H1 (cell line): ENCODE measurements at regions not wholly inside any gene's neighbourhood (a gene's known extent, or its start where the extent isn't known, plus 50 kb on each side); places are given as distances from the start of the nearest gene placed in this dataset.
A peak's percentile ranks its signal among the peaks of the same experiment; 100 is the strongest.

ENCODE experiments used
- CTCF ChIA-PET: fragments of 300-600 bp; sonication (Branson Sonifier 250); formaldehyde crosslinking; loops from one replicate; lab custom pipeline; 2021; ENCODE audit not compliant: partially characterized antibody; lab: Charles Lee
- POLR2A ChIA-PET: fragments of 300-600 bp; sonication (Branson Sonifier 250); formaldehyde crosslinking; loops from one replicate; lab custom pipeline; 2021; ENCODE audit warnings: inconsistent platforms; ENCODE audit not compliant: partially characterized antibody; lab: Charles Lee
- DNase-seq, 2 experiments: peaks; one replicate each; pipeline versions ENCODE4 v3.0.0 to v3.0.0-alpha.2; 2010 to 2022; ENCODE audit warnings: low spot score in 2 of 2, low read depth in 1 of 2, mixed read lengths in 1 of 2
- FAIRE-seq: peaks from 2 replicates; lab custom pipeline; 2011; peaks lifted over from hg19 to GRCh38; lab: Jason Lieb, UNC
- H2AFZ ChIP-seq: 2 replicates; pipeline ENCODE4 v1.8.1; 2012; ENCODE audit warnings: low read length, inconsistent platforms
- H2AK5ac ChIP-seq: 2 replicates; pipeline ENCODE4 v1.6.1; 2013; ENCODE audit warnings: low read depth, low read length
- H2BK120ac ChIP-seq: replicated peaks from 2 replicates; pipeline ENCODE3; 2013; ENCODE audit warnings: low read depth, low read length, inconsistent platforms
- H2BK12ac ChIP-seq: 2 replicates; pipeline ENCODE4 v1.6.1; 2013; ENCODE audit warnings: low read depth, low read length
- H2BK15ac ChIP-seq: 2 replicates; pipeline ENCODE4 v1.6.1; 2013; ENCODE audit warnings: low read length
- H2BK20ac ChIP-seq: 2 replicates; pipeline ENCODE4 v1.6.1; 2013; ENCODE audit warnings: low read length
- H2BK5ac ChIP-seq: 2 replicates; pipeline ENCODE4 v1.6.1; 2013; ENCODE audit warnings: low read depth, low read length
- H3K14ac ChIP-seq: 2 replicates; pipeline ENCODE4 v1.6.1; 2013; ENCODE audit warnings: inconsistent platforms; ENCODE audit not compliant: insufficient read length
- H3K18ac ChIP-seq: 2 replicates; pipeline ENCODE4 v1.6.1; 2013; ENCODE audit warnings: low read length; ENCODE audit errors: extremely low read depth
- H3K23ac ChIP-seq: 2 replicates; pipeline ENCODE4 v1.6.1; 2013; ENCODE audit warnings: inconsistent platforms; ENCODE audit not compliant: insufficient read length
- H3K23me2 ChIP-seq: 2 replicates; pipeline ENCODE4 v1.6.1; 2013; ENCODE audit warnings: low read depth, low read length
- H3K27ac ChIP-seq: 2 replicates; pipeline ENCODE4 v1.6.1; 2011; ENCODE audit warnings: low read depth, low read length, inconsistent platforms
- H3K27me3 ChIP-seq, 4 experiments: replicated peaks in 1 of 4; 1 replicate in 1 of 4; 2 replicates in 3 of 4; pipeline versions ENCODE4 v1.6.1 to v1.8.1; 2011 to 2013; ENCODE audit warnings: low read length in 3 of 4, mild to moderate bottlenecking in 3 of 4, inconsistent platforms in 2 of 4, mixed read lengths in 2 of 4, moderate library complexity in 1 of 4; ENCODE audit not compliant: control insufficient read depth in 3 of 4, insufficient read depth in 3 of 4; ENCODE audit errors: extremely low read depth in 1 of 4
- H3K36me3 ChIP-seq, 4 experiments: 2 replicates each; pipeline versions ENCODE4 v1.6.1 to v1.8.1; 2011 to 2013; ENCODE audit warnings: mild to moderate bottlenecking in 4 of 4, low read length in 3 of 4, moderate library complexity in 2 of 4, control low read depth in 1 of 4, inconsistent platforms in 1 of 4; ENCODE audit not compliant: insufficient read depth in 4 of 4, control insufficient read depth in 2 of 4
- H3K4ac ChIP-seq: replicated peaks from 2 replicates; pipeline ENCODE3; 2013; ENCODE audit warnings: low read length, low read depth, mixed read lengths, inconsistent platforms; ENCODE audit not compliant: insufficient read length
- H3K4me1 ChIP-seq, 4 experiments: replicated peaks in 1 of 4; 1 replicate in 1 of 4; 2 replicates in 3 of 4; pipeline versions ENCODE4 v1.6.1 to v1.8.1; 2011 to 2013; ENCODE audit warnings: low read length in 3 of 4, inconsistent platforms in 2 of 4, mixed read lengths in 1 of 4; ENCODE audit not compliant: insufficient read depth in 4 of 4, control insufficient read depth in 3 of 4
- H3K4me2 ChIP-seq, 2 experiments: 2 replicates each; pipeline versions ENCODE4 v1.6.1 to v1.8.1; 2011 to 2013; ENCODE audit warnings: low read depth in 2 of 2, low read length in 2 of 2, control low read depth in 1 of 2, inconsistent platforms in 1 of 2, mild to moderate bottlenecking in 1 of 2; ENCODE audit not compliant: insufficient read depth in 1 of 2
- H3K4me3 ChIP-seq, 4 experiments: fragments of 200-600, 300-600 bp in 1 of 4; sonication (generic), shearing (Covaris generic), sonication (Bioruptor Twin) in 1 of 4; 2 replicates each; pipeline versions ENCODE4 v1.5.1 to v1.8.1; 2011 to 2016; ENCODE audit warnings: low read length in 4 of 4, low read depth in 3 of 4, control low read depth in 2 of 4, inconsistent platforms in 2 of 4, mild to moderate bottlenecking in 2 of 4, mixed read lengths in 1 of 4, moderate library complexity in 1 of 4; ENCODE audit not compliant: insufficient read depth in 2 of 4; ENCODE audit errors: extremely low read depth in 1 of 4
- H3K56ac ChIP-seq: replicated peaks from 2 replicates; pipeline ENCODE3; 2013; ENCODE audit warnings: low read depth, mild to moderate bottlenecking, mixed read lengths, low read length, inconsistent platforms; ENCODE audit not compliant: insufficient read length
- H3K79me1 ChIP-seq: 2 replicates; pipeline ENCODE4 v1.6.1; 2013; ENCODE audit warnings: low read depth, low read length, control low read depth
- H3K79me2 ChIP-seq, 2 experiments: 2 replicates each; pipeline versions ENCODE4 v1.6.1 to v1.8.1; 2012 to 2013; ENCODE audit warnings: low read length in 2 of 2, mild to moderate bottlenecking in 2 of 2, inconsistent platforms in 1 of 2; ENCODE audit not compliant: insufficient read depth in 2 of 2, control insufficient read depth in 1 of 2
- H3K9ac ChIP-seq, 4 experiments: replicated peaks in 1 of 4; 1 replicate in 1 of 4; 2 replicates in 3 of 4; pipeline versions ENCODE4 v1.6.1 to v1.8.1; 2011 to 2013; ENCODE audit warnings: low read depth in 3 of 4, low read length in 3 of 4, control low read depth in 2 of 4, mild to moderate bottlenecking in 2 of 4, moderate library complexity in 2 of 4, inconsistent platforms in 1 of 4; ENCODE audit errors: extremely low read depth in 1 of 4
- H3K9me3 ChIP-seq, 2 experiments: 2 replicates each; pipeline versions ENCODE4 v1.6.1 to v1.8.1; 2012 to 2013; ENCODE audit warnings: mild to moderate bottlenecking in 2 of 2, moderate library complexity in 2 of 2, control low read depth in 1 of 2, inconsistent platforms in 1 of 2, low read depth in 1 of 2, low read length in 1 of 2, mixed read lengths in 1 of 2; ENCODE audit not compliant: insufficient read depth in 2 of 2
- H4K20me1 ChIP-seq, 2 experiments: replicated peaks in 1 of 2; 2 replicates each; pipeline versions ENCODE3 to v1.8.1; 2011 to 2013; ENCODE audit warnings: inconsistent platforms in 2 of 2, low read length in 2 of 2, mild to moderate bottlenecking in 1 of 2; ENCODE audit not compliant: insufficient read depth in 2 of 2, control insufficient read depth in 1 of 2
- H4K5ac ChIP-seq: 2 replicates; pipeline ENCODE4 v1.6.1; 2013; ENCODE audit warnings: low read length, low read depth, mixed read lengths, inconsistent platforms; ENCODE audit not compliant: insufficient read length
- H4K8ac ChIP-seq: 2 replicates; pipeline ENCODE4 v1.8.0; 2013; ENCODE audit warnings: mild to moderate bottlenecking, moderate library complexity, low read length, inconsistent platforms; ENCODE audit not compliant: insufficient read depth; ENCODE audit errors: extremely low read depth
- H4K91ac ChIP-seq: replicated peaks from 2 replicates; pipeline ENCODE3; 2013; ENCODE audit warnings: low read length, mixed read lengths, inconsistent platforms; ENCODE audit not compliant: insufficient read length
- ASH2L ChIP-seq: fragments of 200-600, 300-600 bp; sonication (generic); IDR thresholded peaks from one replicate; pipeline ENCODE4 v1.7.1; 2017; ENCODE audit warnings: low read length
- ATF2 ChIP-seq: IDR thresholded peaks from 2 replicates; pipeline ENCODE4 v1.6.1; 2012; ENCODE audit warnings: low read length, inconsistent platforms
- BRCA1 ChIP-seq: IDR thresholded peaks from 2 replicates; pipeline ENCODE4 v1.6.1; 2012; ENCODE audit warnings: low read depth, low read length, improper control_type of control experiment
- CREB1 ChIP-seq: IDR thresholded peaks from 2 replicates; pipeline ENCODE4 v1.6.1; 2012; ENCODE audit warnings: inconsistent platforms
- GTF2F1 ChIP-seq: IDR thresholded peaks from 2 replicates; pipeline ENCODE4 v1.6.1; 2012; ENCODE audit warnings: low read depth, low read length, improper control_type of control experiment, borderline replicate concordance
- NRF1 ChIP-seq: IDR thresholded peaks from 2 replicates; pipeline ENCODE4 v1.6.1; 2011; ENCODE audit warnings: mild to moderate bottlenecking, low read depth, low read length, improper control_type of control experiment
- RAD21 ChIP-seq, 2 experiments: IDR thresholded peaks in 1 of 2; conservative IDR thresholded peaks in 1 of 2; 2 replicates each; pipeline ENCODE4 v1.6.1; 2011; ENCODE audit warnings: low read depth in 2 of 2, low read length in 2 of 2, improper control_type of control experiment in 1 of 2, inconsistent platforms in 1 of 2, mild to moderate bottlenecking in 1 of 2, moderate library complexity in 1 of 2
- RBBP5 ChIP-seq: IDR thresholded peaks from 2 replicates; pipeline ENCODE4 v1.7.1; 2012; ENCODE audit warnings: low read depth, mild to moderate bottlenecking, inconsistent platforms, low read length, moderate library complexity, borderline replicate concordance
- SP1 ChIP-seq: IDR thresholded peaks from 2 replicates; pipeline ENCODE4 v1.6.1; 2011; ENCODE audit warnings: low read depth, low read length
- TAF7 ChIP-seq: optimal IDR thresholded peaks from 2 replicates; pipeline ENCODE3; 2011; ENCODE audit warnings: low read depth, mild to moderate bottlenecking, inconsistent platforms, low read length, moderate library complexity, borderline replicate concordance
- TCF12 ChIP-seq: IDR thresholded peaks from 2 replicates; pipeline ENCODE4 v1.6.1; 2011; ENCODE audit warnings: low read depth, mild to moderate bottlenecking, low read length
- TEAD4 ChIP-seq: IDR thresholded peaks from 2 replicates; pipeline ENCODE4 v1.6.1; 2012; ENCODE audit warnings: low read depth, low read length, inconsistent platforms, mixed read lengths
- YY1 ChIP-seq: IDR thresholded peaks from 2 replicates; pipeline ENCODE4 v1.6.1; 2011; ENCODE audit warnings: low read depth, mild to moderate bottlenecking, low read length
- ZNF274 ChIP-seq: IDR thresholded peaks from 2 replicates; pipeline ENCODE4 v1.7.0; 2012; ENCODE audit warnings: low read length, borderline replicate concordance; ENCODE audit errors: extremely low read depth
- WGBS, 2 experiments: shearing (Covaris generic) in 1 of 2; methylation state at CpG; one replicate each; pipeline versions ENCODE4 v1.1.6 to v1.1.7; 2013 to 2015; ENCODE audit warnings: low lambda C conversion rate in 2 of 2, mixed read lengths in 2 of 2, inconsistent platforms in 1 of 2, low coverage in 1 of 2, missing lambda C conversion rate in 1 of 2; ENCODE audit not compliant: insufficient replicate concordance in 2 of 2, insufficient coverage in 1 of 2, insufficient read length in 1 of 2; ENCODE audit errors: extremely low coverage in 1 of 2, missing lambda C conversion rate in 1 of 2; 5-methylcytosine and 5-hydroxymethylcytosine counted together

GRCh38 chr2:52698408-52698807, 1069.2 kb upstream of the CHAC2 start:
- Histone ChIP-seq H2BK20ac (no peak overlapping the region), H3K4me3 (no peak overlapping the region), H3K79me1 (no peaks in the 10 kb centered on the region), H3K18ac (no peak overlapping the region), H3K56ac (no peak overlapping the region), H3K14ac (no peak overlapping the region), H3K4me1 (no peaks in the 10 kb centered on the region), H2AFZ (peak overlapping the region; percentile 10; the same call in 1 of the 2 replicates), H4K20me1 (no peaks in the 10 kb centered on the region), H4K5ac (no peak overlapping the region), H2BK120ac (no peak overlapping the region), H2BK12ac (no peak overlapping the region), H3K27me3 (no peaks in the 10 kb centered on the region), H3K23me2 (no peaks in the 10 kb centered on the region), H3K9ac (no peak overlapping the region), H3K36me3 (no peaks in the 10 kb centered on the region), H2AK5ac (no peak overlapping the region), H4K8ac (no peak overlapping the region), H3K4me2 (no peak overlapping the region), H4K91ac (no peak overlapping the region), H2BK15ac (no peak overlapping the region), H3K9me3 (no peaks in the 10 kb centered on the region), H2BK5ac (no peak overlapping the region), H3K79me2 (no peaks in the 10 kb centered on the region), H3K4ac (no peak overlapping the region), H3K23ac (no peak overlapping the region), H3K27ac (no peak overlapping the region)
- ChIA-PET POLR2A (no interaction called here), CTCF (interaction anchor here (0.7 to 1.1 kb wide), 2 partner anchors 66 to 297 kb away, joined by 3 to 6 read pairs; no protein-coding TSS in a partner anchor)
- WGBS, 2 experiments = 86% methylated on average over 3 of the region's 3 CpGs; no CpG with 5 or more reads in 1 of the 2 experiments
- no peak for DNase-seq
- FAIRE-seq = no peak
- no peak for TF ChIP-seq TCF12
- TF ChIP-seq BRCA1 = no peak
- no peak for TF ChIP-seq YY1
- no peak for TF ChIP-seq ZNF274
- no peak for TF ChIP-seq ASH2L
- TF ChIP-seq ATF2 = no peak
- TF ChIP-seq TEAD4 = no peak
- TF ChIP-seq SP1 = no peak
- TF ChIP-seq NRF1 = no peak
- TF ChIP-seq TAF7 = no peak
- no peak for TF ChIP-seq CREB1
- TF ChIP-seq RBBP5 = no peak
- TF ChIP-seq RAD21 (IDR thresholded peaks at IDR 0.05 in 1 of 2, conservative IDR thresholded peaks at IDR 0.05 in 1 of 2; ENCODE audit: low read depth in 2 of 2, low read length in 2 of 2) = no peak
- no peak for TF ChIP-seq GTF2F1
